Panc1 (cell line): ENCODE measurements at regions not wholly inside any gene's neighbourhood (a gene's known extent, or its start where the extent isn't known, plus 50 kb on each side); places are given as distances from the start of the nearest gene placed in this dataset.

Source experiments
- ATAC-seq: fragments of 200-7000 bp; cut with Tn5 transposase; 2 replicates; pipeline ENCODE4 v1.9.1; 2020; ENCODE audit warnings: mild to moderate bottlenecking, moderate library complexity
- BruUV-seq: library from RNA; stranded (reverse); fragments of 400-500 nt; replicated peaks from 2 replicates; lab custom pipeline; 2021; lab: Mats Ljungman, UMichigan
- CTCF ChIA-PET: fragments of 300-600 bp; sonication (Branson Sonifier 250); formaldehyde crosslinking; loops from one replicate; lab custom pipeline; 2022; ENCODE audit warnings: antibody characterized with exemption; lab: Charles Lee
- POLR2A ChIA-PET: fragments of 300-600 bp; sonication (Branson Sonifier 250); formaldehyde crosslinking; loops from one replicate; lab custom pipeline; 2022; ENCODE audit warnings: antibody characterized with exemption; lab: Charles Lee
- DNase-seq: peaks from one replicate; pipeline ENCODE4 v3.0.0-alpha.2; 2010; ENCODE audit warnings: low read depth, low spot score
- H3K27ac ChIP-seq: 2 replicates; pipeline ENCODE4 v1.5.1; 2011; ENCODE audit warnings: mild to moderate bottlenecking, low read length, inconsistent platforms
- H3K27me3 ChIP-seq: fragments of 200-500 bp; sonication (Bioruptor generic); 2 replicates; pipeline ENCODE4 v1.6.0; 2014; ENCODE audit warnings: low read length, inconsistent platforms; ENCODE audit not compliant: control insufficient read depth, insufficient read depth
- H3K36me3 ChIP-seq: fragments of 200-500 bp; sonication (Bioruptor generic); 2 replicates; pipeline ENCODE4 v1.5.1; 2014; ENCODE audit warnings: inconsistent platforms, mild to moderate bottlenecking, low read length, moderate library complexity; ENCODE audit not compliant: control insufficient read depth, insufficient read depth
- H3K4me1 ChIP-seq: 2 replicates; pipeline ENCODE4 v1.5.1; 2011; ENCODE audit warnings: inconsistent platforms, mild to moderate bottlenecking, low read length, moderate library complexity; ENCODE audit not compliant: control insufficient read depth, insufficient read depth
- H3K4me3 ChIP-seq, 2 experiments: 2 replicates each; pipeline ENCODE4 v1.5.1; 2011 to 2012; ENCODE audit warnings: low read depth in 2 of 2, low read length in 2 of 2, mild to moderate bottlenecking in 2 of 2, inconsistent platforms in 1 of 2, moderate library complexity in 1 of 2
- H3K9me3 ChIP-seq: fragments of 200-500 bp; sonication (Bioruptor generic); 2 replicates; pipeline ENCODE4 v1.5.1; 2014; ENCODE audit warnings: low read depth, mild to moderate bottlenecking, inconsistent platforms, low read length, moderate library complexity; ENCODE audit not compliant: control insufficient read depth, insufficient read depth
- CTCF ChIP-seq: fragments of 450-650 bp; IDR thresholded peaks from 2 replicates; pipeline ENCODE4 v1.5.1; 2017; ENCODE audit warnings: mild to moderate bottlenecking
- POLR2AphosphoS5 ChIP-seq: IDR thresholded peaks from 2 replicates; pipeline ENCODE4 v1.6.1; 2012; ENCODE audit warnings: mild to moderate bottlenecking, low read depth, low read length, moderate library complexity
- REST ChIP-seq, 2 experiments: IDR thresholded peaks; 2 replicates each; pipeline ENCODE4 v1.6.1; 2011 to 2012; ENCODE audit warnings: low read depth in 2 of 2, control low read depth in 1 of 2, low read length in 1 of 2, mild to moderate bottlenecking in 1 of 2, moderate library complexity in 1 of 2; ENCODE audit not compliant: insufficient read depth in 1 of 2
- SIN3A ChIP-seq: IDR thresholded peaks from 2 replicates; pipeline ENCODE4 v1.6.1; 2012; ENCODE audit warnings: low read depth, mild to moderate bottlenecking, low read length, moderate library complexity, borderline replicate concordance; ENCODE audit not compliant: insufficient read depth
- TCF7L2 ChIP-seq: IDR thresholded peaks from 2 replicates; pipeline ENCODE4 v1.6.1; 2011; ENCODE audit warnings: mild to moderate bottlenecking, low read depth, low read length, inconsistent platforms
- in situ Hi-C: cut with HindIII; loops from 2 replicates; pipeline ENCODE4 v1.10.0; 2016; ENCODE audit warnings: low sequenced_read_pairs, low pct_unique_long_range_greater_than_20kb
- intact Hi-C: fragments of 100-400 bp; cut with micrococcal nuclease; formaldehyde crosslinking; loops from one replicate; pipeline ENCODE4 v1.10.0; 2022; ENCODE audit not compliant: unreplicated experiment

GRCh38 chr2:221097949-221098348 is 474.2 kb downstream of the EPHA4 start:
- no peak overlapping the region for H3K27ac ChIP-seq
- no TSS peak for BruUV-seq
- H3K27me3 ChIP-seq, result no peaks in the 10 kb centered on the region
- no peaks in the 10 kb centered on the region for H3K36me3 ChIP-seq
- intact Hi-C loops, result no loop called here
- H3K9me3 ChIP-seq, result no peaks in the 10 kb centered on the region
- no peak for DNase-seq
- CTCF ChIA-PET, result no interaction called here
- TF ChIP-seq SIN3A (no peak), REST (IDR thresholded peaks at IDR 0.05; ENCODE audit: insufficient read depth in 1 of 2, low read depth in 2 of 2, low read length in 1 of 2) (no peak), CTCF (no peak), POLR2AphosphoS5 (no peak), TCF7L2 (no peak)
- POLR2A ChIA-PET, result no interaction called here
- in situ Hi-C loops, result no loop called here
- H3K4me3 ChIP-seq, result no peak overlapping the region
- ATAC-seq, result no peak
- no peaks in the 10 kb centered on the region for H3K4me1 ChIP-seq

- Histone ChIP-seq H3K36me3 (no peaks in the 10 kb centered on the region), H3K27me3 (no peaks in the 10 kb centered on the region), H3K27ac (no peak overlapping the region), H3K4me3 (no peak overlapping the region), H3K9me3 (no peaks in the 10 kb centered on the region), H3K4me1 (no peaks in the 10 kb centered on the region)
- CTCF ChIA-PET, result no interaction called here
- in situ Hi-C loops, result no loop called here
- ATAC-seq (no peak), DNase-seq (no peak)
- POLR2A ChIA-PET, result no interaction called here
- intact Hi-C loops, result no loop called here
- BruUV-seq, result no TSS peak
- TF ChIP-seq REST (IDR thresholded peaks at IDR 0.05; ENCODE audit: insufficient read depth in 1 of 2, low read depth in 2 of 2, low read length in 1 of 2) (no peak), CTCF (no peak; the same call in 1 of the 2 replicates), SIN3A (no peak)
Measured at GRCh38 chr2:221100467-221101089, 471.5 kb downstream of the EPHA4 start.
